GM23248 (cell line): ENCODE measurements at regions not wholly inside any gene's neighbourhood (a gene's known extent, or its start where the extent isn't known, plus 50 kb on each side); places are given as distances from the start of the nearest gene placed in this dataset.

Experiments
- EZH2 ChIP-seq: fragments of 200-600 bp; sonication (generic); IDR thresholded peaks from 2 replicates; pipeline ENCODE4 v1.6.1; 2018; ENCODE audit warnings: antibody characterized with exemption, mild to moderate bottlenecking; ENCODE audit not compliant: insufficient read depth, poor library complexity, severe bottlenecking
- EZH2phosphoT487 ChIP-seq: fragments of 200-600 bp; sonication (generic); IDR thresholded peaks from 2 replicates; pipeline ENCODE4 v1.6.1; 2018; ENCODE audit warnings: antibody characterized with exemption, moderate library complexity, mild to moderate bottlenecking, low read depth; ENCODE audit not compliant: insufficient read depth

- TF ChIP-seq EZH2 (no peak), EZH2phosphoT487 (no peak)
Observed at GRCh38 chr5:133663397-133664054, 51.2 kb upstream of the FSTL4 start.
